IMR-90 (cell line): ENCODE measurements at regions not wholly inside any gene's neighbourhood (a gene's known extent, or its start where the extent isn't known, plus 50 kb on each side); places are given as distances from the start of the nearest gene placed in this dataset.

Experiments
- ATAC-seq: fragments of 200-7000 bp; cut with Tn5 transposase; 2 replicates; pipeline ENCODE4 v1.9.1; 2020; ENCODE audit warnings: low read depth, mild to moderate bottlenecking, moderate library complexity
- BruUV-seq: library from RNA; stranded (reverse); fragments of 400-500 nt; replicated peaks from 2 replicates; lab custom pipeline; 2021; lab: Mats Ljungman, UMichigan
- CTCF ChIA-PET: fragments of 300-600 bp; formaldehyde crosslinking; extraction: SDS; loops from one replicate; lab custom pipeline; 2021; ENCODE audit warnings: antibody characterized with exemption; lab: Yijun Ruan, JAX
- POLR2A ChIA-PET: fragments of 300-600 bp; sonication (Branson Sonifier 250); formaldehyde crosslinking; loops from one replicate; lab custom pipeline; 2022; ENCODE audit warnings: antibody characterized with exemption; ENCODE audit not compliant: unreplicated experiment; lab: Charles Lee
- DNase-seq: peaks from one replicate; pipeline ENCODE4 v3.0.0; 2013
- H2AFZ ChIP-seq: replicated peaks from 2 replicates; pipeline ENCODE3; 2013; ENCODE audit warnings: low read length, mild to moderate bottlenecking; ENCODE audit not compliant: poor library complexity
- H2AK5ac ChIP-seq: 2 replicates; pipeline ENCODE4 v1.6.1; 2013; ENCODE audit warnings: low read depth, low read length, inconsistent platforms
- H2AK9ac ChIP-seq: replicated peaks from 2 replicates; pipeline ENCODE3; 2013; ENCODE audit warnings: mild to moderate bottlenecking, low read depth, low read length, moderate library complexity; ENCODE audit not compliant: poor library complexity
- H2BK120ac ChIP-seq: 2 replicates; pipeline ENCODE4 v1.6.1; 2013; ENCODE audit warnings: low read depth, low read length, inconsistent platforms
- H2BK15ac ChIP-seq: 3 replicates; pipeline ENCODE4 v1.6.1; 2013; ENCODE audit warnings: low read depth, low read length, inconsistent platforms
- H2BK20ac ChIP-seq: 2 replicates; pipeline ENCODE4 v1.6.1; 2013; ENCODE audit warnings: low read depth, mild to moderate bottlenecking, inconsistent platforms, low read length, moderate library complexity
- H2BK5ac ChIP-seq: 2 replicates; pipeline ENCODE4 v1.6.1; 2013; ENCODE audit warnings: mild to moderate bottlenecking, low read depth, low read length, inconsistent platforms; ENCODE audit not compliant: poor library complexity, severe bottlenecking
- H3K14ac ChIP-seq: replicated peaks from 2 replicates; pipeline ENCODE4 v1.6.1; 2013; ENCODE audit warnings: low read depth, low read length, inconsistent platforms
- H3K18ac ChIP-seq: 2 replicates; pipeline ENCODE4 v1.6.1; 2013; ENCODE audit warnings: low read depth, low read length, control low read depth
- H3K23ac ChIP-seq: 2 replicates; pipeline ENCODE4 v1.6.1; 2013; ENCODE audit warnings: low read depth, low read length, inconsistent platforms
- H3K27ac ChIP-seq: 2 replicates; pipeline ENCODE4 v1.5.1; 2013; ENCODE audit warnings: mild to moderate bottlenecking, control low read depth, low read length; ENCODE audit not compliant: insufficient read depth
- H3K27me3 ChIP-seq: 2 replicates; pipeline ENCODE4 v1.6.1; 2013; ENCODE audit warnings: low read length; ENCODE audit not compliant: control insufficient read depth, insufficient read depth
- H3K36me3 ChIP-seq: 2 replicates; pipeline ENCODE4 v1.6.1; 2013; ENCODE audit warnings: low read length, mixed read lengths; ENCODE audit not compliant: control insufficient read depth, insufficient read depth
- H3K4ac ChIP-seq: 2 replicates; pipeline ENCODE4 v1.6.1; 2013; ENCODE audit warnings: low read depth, low read length, inconsistent platforms
- H3K4me1 ChIP-seq: 2 replicates; pipeline ENCODE4 v1.6.1; 2013; ENCODE audit warnings: low read length, mixed read lengths; ENCODE audit not compliant: control insufficient read depth, insufficient read depth
- H3K4me2 ChIP-seq: 2 replicates; pipeline ENCODE4 v1.6.1; 2013; ENCODE audit warnings: low read depth, mild to moderate bottlenecking, control low read depth, low read length, moderate library complexity
- H3K4me3 ChIP-seq: 2 replicates; pipeline ENCODE4 v1.5.1; 2013; ENCODE audit warnings: low read depth, mild to moderate bottlenecking, control low read depth, low read length, moderate library complexity; ENCODE audit not compliant: insufficient read depth
- H3K56ac ChIP-seq: 2 replicates; pipeline ENCODE4 v1.6.1; 2013; ENCODE audit warnings: low read length, inconsistent platforms; ENCODE audit not compliant: insufficient read depth; ENCODE audit errors: extremely low read depth
- H3K79me1 ChIP-seq, 2 experiments: 2 replicates each; pipeline ENCODE4 v1.6.1; 2013; ENCODE audit warnings: low read length in 2 of 2, inconsistent platforms in 1 of 2, low read depth in 1 of 2
- H3K9ac ChIP-seq: 2 replicates; pipeline ENCODE4 v1.6.1; 2013; ENCODE audit warnings: low read depth, low read length, control low read depth
- H3K9me1 ChIP-seq: 2 replicates; pipeline ENCODE4 v1.6.1; 2013; ENCODE audit warnings: low read length, inconsistent platforms; ENCODE audit not compliant: insufficient read depth
- H3K9me3 ChIP-seq: 2 replicates; pipeline ENCODE4 v1.6.1; 2013; ENCODE audit warnings: low read length; ENCODE audit not compliant: control insufficient read depth, insufficient read depth
- H4K20me1 ChIP-seq: 2 replicates; pipeline ENCODE4 v1.6.1; 2013; ENCODE audit warnings: low read length, inconsistent platforms; ENCODE audit not compliant: insufficient read depth
- H4K5ac ChIP-seq: 2 replicates; pipeline ENCODE4 v1.6.1; 2013; ENCODE audit warnings: mild to moderate bottlenecking, low read depth, low read length, control low read depth
- H4K8ac ChIP-seq, 2 experiments: 2 replicates each; pipeline ENCODE4 v1.6.1; 2013; ENCODE audit warnings: low read depth in 2 of 2, low read length in 2 of 2, control low read depth in 1 of 2, inconsistent platforms in 1 of 2
- H4K91ac ChIP-seq: 2 replicates; pipeline ENCODE4 v1.6.1; 2013; ENCODE audit warnings: low read depth, low read length, inconsistent platforms; ENCODE audit not compliant: insufficient read depth
- ELK1 ChIP-seq: fragments of 150-350 bp; IDR thresholded peaks from 2 replicates; pipeline ENCODE4 v1.6.1; 2016; ENCODE audit warnings: low read depth, mild to moderate bottlenecking, low read length, moderate library complexity, borderline replicate concordance
- NFE2L2 ChIP-seq: fragments of 150-350 bp; IDR thresholded peaks from 2 replicates; pipeline ENCODE4 v1.6.1; 2016; ENCODE audit warnings: low read depth, mild to moderate bottlenecking, low read length
- POLR2A ChIP-seq: IDR thresholded peaks from 2 replicates; pipeline ENCODE4 v1.6.1; 2012; ENCODE audit warnings: mild to moderate bottlenecking, low read depth, low read length
- WGBS, 2 experiments: methylation state at CpG; one replicate each; pipeline versions ENCODE4 v1.1.5 to v1.1.7; 2013; ENCODE audit warnings: missing lambda C conversion rate in 2 of 2; ENCODE audit not compliant: insufficient read length in 1 of 2; ENCODE audit errors: extremely low coverage in 2 of 2; 5-methylcytosine and 5-hydroxymethylcytosine counted together
- dilution Hi-C: fragments of 300-500 bp; cut with HindIII; formaldehyde crosslinking; loops from one replicate; pipeline ENCODE4 v1.14.3; 2018; ENCODE audit warnings: low sequenced_read_pairs; ENCODE audit not compliant: unreplicated experiment
- in situ Hi-C: fragments of 300-500 bp; cut with MboI; formaldehyde crosslinking; loops from 3 replicates; pipeline ENCODE4 v1.14.3; 2019; ENCODE audit warnings: low sequenced_read_pairs, inconsistent platforms, mixed read lengths
- intact Hi-C: fragments of 100-400 bp; cut with micrococcal nuclease; formaldehyde crosslinking; loops from 2 replicates; pipeline ENCODE4 v1.10.0; 2022

GRCh38 chr3:143902210-143902609, 53.9 kb upstream of the SLC9A9 start:
- TF ChIP-seq ELK1 (no peak), POLR2A (no peak), NFE2L2 (no peak)
- no peak overlapping the region for H3K23ac ChIP-seq
- ChIA-PET CTCF (no interaction called here), POLR2A (no interaction called here)
- H2BK5ac ChIP-seq = no peak overlapping the region
- H4K91ac ChIP-seq = no peak overlapping the region
- H2BK15ac ChIP-seq = no peak overlapping the region
- DNase-seq = no peak
- H2BK20ac ChIP-seq = no peak overlapping the region
- H3K4me1 ChIP-seq = no peaks in the 10 kb centered on the region
- no TSS peak for BruUV-seq
- no peak overlapping the region for H3K18ac ChIP-seq
- ATAC-seq = no peak
- dilution Hi-C loops = no loop called here
- no peak overlapping the region for H2BK120ac ChIP-seq
- no peak overlapping the region for H4K8ac ChIP-seq
- no peak overlapping the region for H3K4ac ChIP-seq
- H4K20me1 ChIP-seq = no peaks in the 10 kb centered on the region
- no peaks in the 10 kb centered on the region for H3K79me1 ChIP-seq
- H2AK9ac ChIP-seq = no peak overlapping the region
- H3K4me3 ChIP-seq = no peak overlapping the region
- H3K56ac ChIP-seq = no peak overlapping the region
- no peaks in the 10 kb centered on the region for H3K9me3 ChIP-seq
- no peak overlapping the region for H2AFZ ChIP-seq
- H3K14ac ChIP-seq = no peak overlapping the region
- H3K4me2 ChIP-seq = no peak overlapping the region
- no peak overlapping the region for H3K9ac ChIP-seq
- no CpG with 5 or more reads among the region's 3 CpGs for WGBS, 2 experiments
- no peak overlapping the region for H4K5ac ChIP-seq
- H3K27ac ChIP-seq = no peak overlapping the region
- no peaks in the 10 kb centered on the region for H3K9me1 ChIP-seq
- no peak overlapping the region for H2AK5ac ChIP-seq
- intact Hi-C loops = no loop called here
- in situ Hi-C loops = no loop called here
- H3K27me3 ChIP-seq = no peaks in the 10 kb centered on the region
- H3K36me3 ChIP-seq = no peaks in the 10 kb centered on the region
